GM12878 (cell line): ENCODE measurements at regions not wholly inside any gene's neighbourhood (a gene's known extent, or its start where the extent isn't known, plus 50 kb on each side); places are given as distances from the start of the nearest gene placed in this dataset.

Source experiments
- ATAC-seq: fragments of 200-7000 bp; cut with Tn5 transposase; 3 replicates; pipeline ENCODE4 v1.9.1; 2020; ENCODE audit warnings: mild to moderate bottlenecking, moderate library complexity
- BruUV-seq: library from RNA; stranded (reverse); fragments of 400-500 nt; replicated peaks from 2 replicates; lab custom pipeline; 2021; lab: Mats Ljungman, UMichigan
- CTCF ChIA-PET: fragments of 300-600 bp; sonication (Branson Sonifier 250); formaldehyde crosslinking; extraction: SDS; loops from one replicate; lab custom pipeline; 2021; ENCODE audit warnings: inconsistent platforms; lab: Yijun Ruan, JAX
- POLR2A ChIA-PET: fragments of 350-600 bp; formaldehyde crosslinking; extraction: SDS; loops from one replicate; lab custom pipeline; 2021; ENCODE audit warnings: inconsistent platforms; lab: Charles Lee
- RAD21 ChIA-PET: fragments of 300-600 bp; sonication (Branson Sonifier 250); formaldehyde crosslinking; loops from one replicate; lab custom pipeline; 2023; ENCODE audit warnings: antibody characterized with exemption; ENCODE audit not compliant: unreplicated experiment; lab: Charles Lee
- SMC1A ChIA-PET: fragments of 300-600 bp; sonication (Branson Sonifier 250); formaldehyde crosslinking; loops from one replicate; lab custom pipeline; 2023; ENCODE audit not compliant: unreplicated experiment, uncharacterized antibody; lab: Charles Lee
- DNase-seq: peaks from one replicate; pipeline ENCODE4 v3.0.0-alpha.2; 2011; ENCODE audit warnings: low read depth, low spot score
- FAIRE-seq: peaks from 3 replicates; lab custom pipeline; 2011; peaks lifted over from hg19 to GRCh38; lab: Jason Lieb, UNC
- H2AFZ ChIP-seq: 2 replicates; pipeline ENCODE4 v1.6.0; 2011; ENCODE audit warnings: low read depth, low read length, control low read depth; ENCODE audit not compliant: control insufficient read depth
- H3K27ac ChIP-seq: 2 replicates; pipeline ENCODE4 v1.5.1; 2011; ENCODE audit warnings: control low read depth; ENCODE audit not compliant: control insufficient read depth, insufficient read depth
- H3K27me3 ChIP-seq, 2 experiments: replicated peaks in 1 of 2; 2 replicates each; pipeline versions ENCODE4 v1.6.0 to v1.6.1; 2011; ENCODE audit warnings: low read length in 1 of 2; ENCODE audit not compliant: control insufficient read depth in 2 of 2, insufficient read depth in 2 of 2
- H3K36me3 ChIP-seq, 2 experiments: 2 replicates each; pipeline ENCODE4 v1.5.1; 2011; ENCODE audit warnings: low read length in 1 of 2; ENCODE audit not compliant: control insufficient read depth in 2 of 2, insufficient read depth in 2 of 2
- H3K4me1 ChIP-seq: 2 replicates; pipeline ENCODE4 v1.6.1; 2011; ENCODE audit warnings: mild to moderate bottlenecking, low read length, moderate library complexity, mixed read lengths; ENCODE audit not compliant: control insufficient read depth, insufficient read depth
- H3K4me2 ChIP-seq: 2 replicates; pipeline ENCODE4 v1.6.0; 2011; ENCODE audit warnings: control low read depth; ENCODE audit not compliant: control insufficient read depth, insufficient read depth
- H3K4me3 ChIP-seq: fragments of 200-600 bp; sonication (generic); 2 replicates; pipeline ENCODE4 v1.5.1; 2016
- H3K79me2 ChIP-seq: 2 replicates; pipeline ENCODE4 v1.6.0; 2011; ENCODE audit warnings: low read length; ENCODE audit not compliant: control insufficient read depth, insufficient read depth
- H3K9ac ChIP-seq: 2 replicates; pipeline ENCODE4 v1.8.0; 2011; ENCODE audit warnings: low read length, control low read depth, mixed read lengths; ENCODE audit not compliant: control insufficient read depth, insufficient read depth
- H3K9me3 ChIP-seq: replicated peaks from 3 replicates; pipeline ENCODE4 v1.5.1; 2011; ENCODE audit warnings: mild to moderate bottlenecking, low read length; ENCODE audit not compliant: control insufficient read depth, insufficient read depth
- H4K20me1 ChIP-seq: 2 replicates; pipeline ENCODE4 v1.6.0; 2011; ENCODE audit not compliant: control insufficient read depth, insufficient read depth
- CHD1 ChIP-seq: IDR thresholded peaks from 2 replicates; pipeline ENCODE4 v1.6.1; 2012; ENCODE audit warnings: low read depth, low read length, improper control_type of control experiment
- HDAC6 ChIP-seq: fragments of 200-600 bp; sonication (generic); IDR thresholded peaks from one replicate; pipeline ENCODE4 v1.8.0; 2017; ENCODE audit warnings: antibody characterized with exemption; ENCODE audit not compliant: unreplicated experiment
- MTA3 ChIP-seq: IDR thresholded peaks from 2 replicates; pipeline ENCODE4 v1.6.1; 2012; ENCODE audit warnings: low read length, inconsistent platforms, borderline replicate concordance
- PAX5 ChIP-seq: IDR thresholded peaks from 2 replicates; pipeline ENCODE4 v1.6.1; 2011; ENCODE audit warnings: low read depth, low read length, borderline replicate concordance
- RB1 ChIP-seq: fragments of 450-650 bp; formaldehyde crosslinking; IDR thresholded peaks from 2 replicates; pipeline ENCODE4 v1.6.1; 2017; ENCODE audit warnings: mild to moderate bottlenecking, borderline replicate concordance
- SMAD1 ChIP-seq: fragments of 450-650 bp; IDR thresholded peaks from 2 replicates; pipeline ENCODE4 v1.6.1; 2018; ENCODE audit warnings: mild to moderate bottlenecking, low read depth; ENCODE audit not compliant: partially characterized antibody
- SMAD5 ChIP-seq: IDR thresholded peaks from 2 replicates; pipeline ENCODE4 v1.6.1; 2016; ENCODE audit warnings: antibody characterized with exemption, low read depth
- SP1 ChIP-seq: IDR thresholded peaks from one replicate; pipeline ENCODE4 v1.6.1; 2011; ENCODE audit warnings: low read depth, low read length
- ZBTB40 ChIP-seq: fragments of 450-650 bp; IDR thresholded peaks from 2 replicates; pipeline ENCODE4 v1.6.1; 2016; ENCODE audit warnings: mild to moderate bottlenecking, moderate library complexity, borderline replicate concordance
- WGBS: methylation state at CpG from one replicate; pipeline ENCODE4 v1.1.6; 2016; ENCODE audit warnings: low lambda C conversion rate; ENCODE audit not compliant: insufficient replicate concordance, insufficient coverage; ENCODE audit errors: missing lambda C conversion rate; 5-methylcytosine and 5-hydroxymethylcytosine counted together
- in situ Hi-C: fragments of 300-500 bp; cut with MboI; formaldehyde crosslinking; loops from 9 replicates; pipeline ENCODE4 v1.14.3; 2018; ENCODE audit warnings: mixed read lengths
- intact Hi-C: fragments of 100-400 bp; cut with micrococcal nuclease; formaldehyde crosslinking; loops from one replicate; pipeline ENCODE4 v1.14.2; 2022; ENCODE audit not compliant: unreplicated experiment
- TF ChIP-seq, protein P1 (sequence below): IDR thresholded peaks from 2 replicates; pipeline ENCODE4 v1.6.1; 2012; ENCODE audit warnings: low read depth, low read length, improper control_type of control experiment
- TF ChIP-seq, protein P2 (sequence below): fragments of 450-650 bp; IDR thresholded peaks from 2 replicates; pipeline ENCODE4 v1.6.1; 2014; ENCODE audit warnings: mild to moderate bottlenecking
- TF ChIP-seq, protein P3 (sequence below): IDR thresholded peaks from 2 replicates; pipeline ENCODE4 v1.6.1; 2012; ENCODE audit warnings: improper control_type of control experiment, low read depth, low read length; ENCODE audit not compliant: insufficient replicate concordance

DNA sequence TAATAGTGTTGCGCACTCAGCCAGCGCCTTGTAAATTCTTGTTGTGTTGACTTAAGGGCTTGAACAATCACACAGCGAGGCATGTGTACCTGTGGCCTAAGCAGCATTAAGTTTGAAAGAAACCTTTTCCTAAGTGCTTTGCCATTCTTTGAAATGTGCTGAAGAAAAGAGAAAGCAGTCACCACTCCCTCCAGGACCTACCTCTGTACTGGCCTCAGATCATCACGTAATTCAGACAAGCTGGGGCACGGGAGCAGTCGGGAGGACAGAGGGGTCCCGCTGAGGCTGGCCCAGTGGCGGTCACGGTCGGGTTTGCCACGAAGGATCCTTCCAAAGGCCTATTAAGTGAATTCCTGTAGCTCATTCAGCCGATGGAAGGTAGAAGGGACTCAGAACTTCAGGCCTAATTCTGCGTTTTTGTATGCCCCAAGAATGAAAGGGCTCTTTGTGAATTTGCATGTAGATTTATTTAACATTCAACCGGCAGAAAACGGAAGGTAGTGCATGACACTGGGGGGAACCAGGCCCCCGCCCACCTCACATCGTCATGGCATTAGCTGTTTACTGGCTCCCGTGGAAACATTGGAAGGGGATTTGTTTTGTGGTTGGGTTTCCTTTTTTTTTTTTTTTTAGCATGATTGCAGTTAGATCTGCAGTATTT, 106.3 kb downstream of the TRAPPC11 start:
- no peaks in the 10 kb centered on the region for H4K20me1 ChIP-seq
- ChIA-PET RAD21 (no interaction called here), POLR2A (no interaction called here), CTCF (interaction anchor here (0.5 kb wide), 1 partner anchor 366 kb away, joined by 3 read pairs; no protein-coding TSS in a partner anchor), SMC1A (no interaction called here)
- FAIRE-seq (no peak), ATAC-seq (no peak), DNase-seq (no peak)
- in situ Hi-C loops (no loop called here), intact Hi-C loops (no loop called here)
- no TSS peak for BruUV-seq
- no peaks in the 10 kb centered on the region; a peak in 1 of 4 replicates for H3K27me3 ChIP-seq
- H3K4me1 ChIP-seq, result no peaks in the 10 kb centered on the region
- no peak overlapping the region for H2AFZ ChIP-seq
- H3K4me2 ChIP-seq, result no peak overlapping the region
- H3K79me2 ChIP-seq, result no peaks in the 10 kb centered on the region
- H3K27ac ChIP-seq, result no peak overlapping the region
- no peak overlapping the region for H3K4me3 ChIP-seq
- H3K9ac ChIP-seq, result no peak overlapping the region
- no peaks in the 10 kb centered on the region for H3K9me3 ChIP-seq
- 27% methylated on average over 18 of the region's 18 CpGs for WGBS
- H3K36me3 ChIP-seq, result no peaks in the 10 kb centered on the region
- TF ChIP-seq, protein P1, sequence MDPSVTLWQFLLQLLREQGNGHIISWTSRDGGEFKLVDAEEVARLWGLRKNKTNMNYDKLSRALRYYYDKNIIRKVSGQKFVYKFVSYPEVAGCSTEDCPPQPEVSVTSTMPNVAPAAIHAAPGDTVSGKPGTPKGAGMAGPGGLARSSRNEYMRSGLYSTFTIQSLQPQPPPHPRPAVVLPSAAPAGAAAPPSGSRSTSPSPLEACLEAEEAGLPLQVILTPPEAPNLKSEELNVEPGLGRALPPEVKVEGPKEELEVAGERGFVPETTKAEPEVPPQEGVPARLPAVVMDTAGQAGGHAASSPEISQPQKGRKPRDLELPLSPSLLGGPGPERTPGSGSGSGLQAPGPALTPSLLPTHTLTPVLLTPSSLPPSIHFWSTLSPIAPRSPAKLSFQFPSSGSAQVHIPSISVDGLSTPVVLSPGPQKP, result no peak
- TF ChIP-seq HDAC6 (no peak), SMAD1 (no peak), CHD1 (no peak), ZBTB40 (no peak), MTA3 (no peak), PAX5 (no peak), RB1 (no peak), SMAD5 (no peak), SP1 (no peak)
- TF ChIP-seq, protein P2, sequence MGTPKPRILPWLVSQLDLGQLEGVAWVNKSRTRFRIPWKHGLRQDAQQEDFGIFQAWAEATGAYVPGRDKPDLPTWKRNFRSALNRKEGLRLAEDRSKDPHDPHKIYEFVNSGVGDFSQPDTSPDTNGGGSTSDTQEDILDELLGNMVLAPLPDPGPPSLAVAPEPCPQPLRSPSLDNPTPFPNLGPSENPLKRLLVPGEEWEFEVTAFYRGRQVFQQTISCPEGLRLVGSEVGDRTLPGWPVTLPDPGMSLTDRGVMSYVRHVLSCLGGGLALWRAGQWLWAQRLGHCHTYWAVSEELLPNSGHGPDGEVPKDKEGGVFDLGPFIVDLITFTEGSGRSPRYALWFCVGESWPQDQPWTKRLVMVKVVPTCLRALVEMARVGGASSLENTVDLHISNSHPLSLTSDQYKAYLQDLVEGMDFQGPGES, result no peak
- TF ChIP-seq, protein P3, sequence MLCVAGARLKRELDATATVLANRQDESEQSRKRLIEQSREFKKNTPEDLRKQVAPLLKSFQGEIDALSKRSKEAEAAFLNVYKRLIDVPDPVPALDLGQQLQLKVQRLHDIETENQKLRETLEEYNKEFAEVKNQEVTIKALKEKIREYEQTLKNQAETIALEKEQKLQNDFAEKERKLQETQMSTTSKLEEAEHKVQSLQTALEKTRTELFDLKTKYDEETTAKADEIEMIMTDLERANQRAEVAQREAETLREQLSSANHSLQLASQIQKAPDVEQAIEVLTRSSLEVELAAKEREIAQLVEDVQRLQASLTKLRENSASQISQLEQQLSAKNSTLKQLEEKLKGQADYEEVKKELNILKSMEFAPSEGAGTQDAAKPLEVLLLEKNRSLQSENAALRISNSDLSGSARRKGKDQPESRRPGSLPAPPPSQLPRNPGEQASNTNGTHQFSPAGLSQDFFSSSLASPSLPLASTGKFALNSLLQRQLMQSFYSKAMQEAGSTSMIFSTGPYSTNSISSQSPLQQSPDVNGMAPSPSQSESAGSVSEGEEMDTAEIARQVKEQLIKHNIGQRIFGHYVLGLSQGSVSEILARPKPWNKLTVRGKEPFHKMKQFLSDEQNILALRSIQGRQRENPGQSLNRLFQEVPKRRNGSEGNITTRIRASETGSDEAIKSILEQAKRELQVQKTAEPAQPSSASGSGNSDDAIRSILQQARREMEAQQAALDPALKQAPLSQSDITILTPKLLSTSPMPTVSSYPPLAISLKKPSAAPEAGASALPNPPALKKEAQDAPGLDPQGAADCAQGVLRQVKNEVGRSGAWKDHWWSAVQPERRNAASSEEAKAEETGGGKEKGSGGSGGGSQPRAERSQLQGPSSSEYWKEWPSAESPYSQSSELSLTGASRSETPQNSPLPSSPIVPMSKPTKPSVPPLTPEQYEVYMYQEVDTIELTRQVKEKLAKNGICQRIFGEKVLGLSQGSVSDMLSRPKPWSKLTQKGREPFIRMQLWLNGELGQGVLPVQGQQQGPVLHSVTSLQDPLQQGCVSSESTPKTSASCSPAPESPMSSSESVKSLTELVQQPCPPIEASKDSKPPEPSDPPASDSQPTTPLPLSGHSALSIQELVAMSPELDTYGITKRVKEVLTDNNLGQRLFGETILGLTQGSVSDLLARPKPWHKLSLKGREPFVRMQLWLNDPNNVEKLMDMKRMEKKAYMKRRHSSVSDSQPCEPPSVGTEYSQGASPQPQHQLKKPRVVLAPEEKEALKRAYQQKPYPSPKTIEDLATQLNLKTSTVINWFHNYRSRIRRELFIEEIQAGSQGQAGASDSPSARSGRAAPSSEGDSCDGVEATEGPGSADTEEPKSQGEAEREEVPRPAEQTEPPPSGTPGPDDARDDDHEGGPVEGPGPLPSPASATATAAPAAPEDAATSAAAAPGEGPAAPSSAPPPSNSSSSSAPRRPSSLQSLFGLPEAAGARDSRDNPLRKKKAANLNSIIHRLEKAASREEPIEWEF, result no peak
